Progenitor cell of endocrine pancreas (in vitro differentiated cells): ENCODE measurements at regions not wholly inside any gene's neighbourhood (a gene's known extent, or its start where the extent isn't known, plus 50 kb on each side); places are given as distances from the start of the nearest gene placed in this dataset.
A peak's percentile ranks its signal among the peaks of the same experiment; 100 is the strongest.
"Not testable (repeated sequence)": the region's sequence is repeated elsewhere in the genome, so short reads cannot be mapped to it uniquely, and the experiment has no call there.

Experiments used
- DNase-seq: peaks from one replicate; pipeline ENCODE4 v3.0.0; 2021; ENCODE audit warnings: low spot score; ENCODE audit not compliant: unreplicated experiment
- H3K27ac Mint-ChIP-seq: 2 replicates; pipeline ENCODE4 v1.8.0; 2021; ENCODE audit warnings: mild to moderate bottlenecking, moderate library complexity, mixed read lengths
- H3K27me3 Mint-ChIP-seq: 2 replicates; pipeline ENCODE4 v1.8.0; 2021; ENCODE audit warnings: mixed read lengths
- H3K36me3 Mint-ChIP-seq: 2 replicates; pipeline ENCODE4 v1.8.0; 2022; ENCODE audit warnings: mixed read lengths; ENCODE audit not compliant: insufficient read depth
- H3K4me1 Mint-ChIP-seq: 2 replicates; pipeline ENCODE4 v1.8.0; 2021; ENCODE audit warnings: low read depth, mixed read lengths
- H3K4me3 Mint-ChIP-seq: 2 replicates; pipeline ENCODE4 v1.8.0; 2021; ENCODE audit warnings: low read depth, mild to moderate bottlenecking, moderate library complexity, mixed read lengths
- H3K9me3 Mint-ChIP-seq: 2 replicates; pipeline ENCODE4 v1.8.0; 2021; ENCODE audit warnings: low read depth, mixed read lengths
- CTCF ChIP-seq: fragments of 200-600 bp; sonication (generic); IDR thresholded peaks from one replicate; pipeline ENCODE4 v1.5.0; 2021; ENCODE audit warnings: antibody characterized with exemption, mild to moderate bottlenecking; ENCODE audit not compliant: unreplicated experiment

GRCh38 chr4:137421796-137422195 lies 110.5 kb downstream of the PCDH18 start:
- Mint-ChIP-seq H3K4me1 (no peaks in the 10 kb centered on the region), H3K4me3 (no peak overlapping the region), H3K9me3 (peaks cover 5% of the 10 kb centered on the region), H3K27ac (no peak overlapping the region), H3K36me3 (no peaks in the 10 kb centered on the region), H3K27me3 (no peaks in the 10 kb centered on the region)
- TF ChIP-seq CTCF, result no peak
- DNase-seq, result no peak

GRCh38 chr4:137420901-137421396 lies 111.3 kb downstream of the PCDH18 start:
- H3K36me3 Mint-ChIP-seq, result no peaks in the 10 kb centered on the region
- no peak for DNase-seq

GRCh38 chr4:137417676-137418075 lies 114.6 kb downstream of the PCDH18 start:
- no peak for TF ChIP-seq CTCF
- no peak for DNase-seq
- Mint-ChIP-seq H3K4me3 (no peak overlapping the region), H3K36me3 (no peaks in the 10 kb centered on the region), H3K27ac (no peak overlapping the region), H3K4me1 (no peaks in the 10 kb centered on the region), H3K9me3 (peaks cover 5% of the 10 kb centered on the region), H3K27me3 (no peaks in the 10 kb centered on the region)

More at GRCh38 chr4:137420901-137421396, 111.3 kb downstream of the PCDH18 start:
- peaks cover 5% of the 10 kb centered on the region for H3K9me3 Mint-ChIP-seq
- no peaks in the 10 kb centered on the region for H3K27me3 Mint-ChIP-seq
- no peaks in the 10 kb centered on the region for H3K4me1 Mint-ChIP-seq
- H3K27ac Mint-ChIP-seq, result no peak overlapping the region
- H3K4me3 Mint-ChIP-seq, result no peak overlapping the region
- no peak for TF ChIP-seq CTCF

GRCh38 chr4:137414802-137415201 lies 117.5 kb downstream of the PCDH18 start:
- Mint-ChIP-seq H3K4me1 (no peaks in the 10 kb centered on the region), H3K27me3 (no peaks in the 10 kb centered on the region)

GRCh38 chr4:137408527-137409177 lies 123.6 kb downstream of the PCDH18 start:
- Mint-ChIP-seq H3K27ac (peak overlapping the region; percentile 19), H3K27me3 (no peaks in the 10 kb centered on the region), H3K4me1 (peaks cover 7% of the 10 kb centered on the region), H3K4me3 (no peak overlapping the region), H3K36me3 (no peaks in the 10 kb centered on the region), H3K9me3 (peaks cover 4% of the 10 kb centered on the region)
- TF ChIP-seq CTCF, result no peak
- no peak for DNase-seq

More at GRCh38 chr4:137414802-137415201, 117.5 kb downstream of the PCDH18 start:
- no peak overlapping the region for H3K27ac Mint-ChIP-seq
- H3K36me3 Mint-ChIP-seq, result no peaks in the 10 kb centered on the region
- no peaks in the 10 kb centered on the region for H3K9me3 Mint-ChIP-seq
- DNase-seq, result no peak
- no peak overlapping the region for H3K4me3 Mint-ChIP-seq
- TF ChIP-seq CTCF, result no peak

GRCh38 chr4:137405833-137406232 lies 126.5 kb downstream of the PCDH18 start:
- not testable (repeated sequence) for H3K4me3 Mint-ChIP-seq, H3K36me3 Mint-ChIP-seq, DNase-seq, H3K9me3 Mint-ChIP-seq, H3K27me3 Mint-ChIP-seq, H3K4me1 Mint-ChIP-seq, H3K27ac Mint-ChIP-seq
